ENCODE measurements at regions not wholly inside any gene's neighbourhood (a gene's known extent, or its start where the extent isn't known, plus 50 kb on each side); places are given as distances from the start of the nearest gene placed in this dataset.

DNA sequence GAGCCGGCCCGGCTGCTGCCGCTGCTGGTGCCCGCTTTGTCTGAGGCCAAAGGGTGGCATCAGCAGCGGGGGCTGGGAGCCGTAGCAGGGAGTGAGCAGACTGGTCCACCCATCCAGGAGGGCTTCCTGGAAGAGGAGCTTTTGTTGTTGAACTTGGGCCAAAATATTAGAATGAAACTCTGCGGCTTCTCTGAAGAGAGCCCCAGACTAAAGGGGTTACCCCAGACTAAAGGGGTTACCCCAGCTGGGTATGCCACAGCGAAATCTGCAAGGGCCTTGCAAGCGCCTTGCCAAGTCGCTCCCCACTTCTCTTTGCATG, 154.7 kb upstream of the ZMIZ1 start:
- Histone ChIP-seq H3K36me3 (ENCODE audit: insufficient read depth, low read length) (no peaks in the 10 kb centered on the region), H3K27ac (ENCODE audit: low read depth, low read length, poor library complexity, severe bottlenecking) (no peak overlapping the region), H3K9me3 (ENCODE audit: low read length) (no peaks in the 10 kb centered on the region), H2AFZ (ENCODE audit: low read length) (no peak overlapping the region), H4K20me1 (ENCODE audit: insufficient read depth, low read length) (no peaks in the 10 kb centered on the region), H3K4me2 (ENCODE audit: low read length) (peak overlapping the region; percentile 58), H3K4me3 (ENCODE audit: low read depth, low read length, poor library complexity, severe bottlenecking) (no peak overlapping the region), H3K9me2 (ENCODE audit: insufficient read depth, low read length) (no peaks in the 10 kb centered on the region), H3K4me1 (ENCODE audit: insufficient read depth, low read length, poor library complexity, severe bottlenecking) (peaks cover 35% of the 10 kb centered on the region), H3K79me2 (ENCODE audit: insufficient read depth, low read depth, low read length) (no peaks in the 10 kb centered on the region)
- intact Hi-C loops (cut with micrococcal nuclease; ENCODE audit: unreplicated experiment): no loop called here
- POLR2A ChIA-PET: interaction anchor here (0.7 kb wide), 1 partner anchor 248 kb away, joined by 3 read pairs; no protein-coding TSS in a partner anchor
- DNase-seq (ENCODE audit: low spot score): no peak
- TF ChIP-seq EZH2phosphoT487 (IDR thresholded peaks at IDR 0.05; ENCODE audit: borderline replicate concordance, low read depth, low read length): no peak
- TF ChIP-seq, protein P1, sequence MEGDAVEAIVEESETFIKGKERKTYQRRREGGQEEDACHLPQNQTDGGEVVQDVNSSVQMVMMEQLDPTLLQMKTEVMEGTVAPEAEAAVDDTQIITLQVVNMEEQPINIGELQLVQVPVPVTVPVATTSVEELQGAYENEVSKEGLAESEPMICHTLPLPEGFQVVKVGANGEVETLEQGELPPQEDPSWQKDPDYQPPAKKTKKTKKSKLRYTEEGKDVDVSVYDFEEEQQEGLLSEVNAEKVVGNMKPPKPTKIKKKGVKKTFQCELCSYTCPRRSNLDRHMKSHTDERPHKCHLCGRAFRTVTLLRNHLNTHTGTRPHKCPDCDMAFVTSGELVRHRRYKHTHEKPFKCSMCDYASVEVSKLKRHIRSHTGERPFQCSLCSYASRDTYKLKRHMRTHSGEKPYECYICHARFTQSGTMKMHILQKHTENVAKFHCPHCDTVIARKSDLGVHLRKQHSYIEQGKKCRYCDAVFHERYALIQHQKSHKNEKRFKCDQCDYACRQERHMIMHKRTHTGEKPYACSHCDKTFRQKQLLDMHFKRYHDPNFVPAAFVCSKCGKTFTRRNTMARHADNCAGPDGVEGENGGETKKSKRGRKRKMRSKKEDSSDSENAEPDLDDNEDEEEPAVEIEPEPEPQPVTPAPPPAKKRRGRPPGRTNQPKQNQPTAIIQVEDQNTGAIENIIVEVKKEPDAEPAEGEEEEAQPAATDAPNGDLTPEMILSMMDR (conservative IDR thresholded peaks at IDR 0.05; ENCODE audit: low read length): no peak
- BruUV-seq (replicated peaks): no TSS peak
- CTCF ChIA-PET (ENCODE audit: unreplicated experiment): no interaction called here

DNA sequence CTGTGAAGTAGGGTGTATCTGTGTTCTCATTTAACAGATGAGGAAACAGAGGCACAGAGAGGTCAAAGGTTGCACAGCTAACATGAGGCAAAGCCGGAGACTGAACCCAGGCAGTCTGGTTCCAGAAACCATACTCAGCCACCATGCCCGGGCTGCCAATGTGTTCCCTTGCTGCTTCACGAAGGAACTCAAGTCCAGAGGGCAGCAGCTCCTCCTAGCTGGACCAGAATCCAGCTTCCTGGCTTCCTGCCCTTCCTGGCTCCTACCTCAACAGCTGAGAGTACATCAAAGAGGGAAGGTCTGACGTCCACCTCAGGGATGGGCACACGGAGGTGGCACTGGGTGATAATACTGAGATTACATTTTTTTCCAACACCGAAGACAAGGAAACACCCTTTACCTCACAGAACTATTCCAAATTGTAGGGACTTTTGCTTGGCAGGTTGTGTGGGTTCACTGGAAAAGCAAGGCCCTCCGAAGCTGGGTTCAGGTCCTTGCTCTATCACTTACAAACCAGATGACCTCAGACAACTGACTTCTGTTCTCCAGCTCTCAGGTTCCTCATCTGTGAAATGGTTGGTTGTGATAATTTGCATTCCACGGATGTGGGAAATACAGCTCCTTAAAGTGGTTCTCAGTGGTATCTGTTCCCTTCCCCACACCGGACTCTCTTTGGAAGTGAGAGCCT, 154.1 kb upstream of the ZMIZ1 start:
- intact Hi-C loops (cut with micrococcal nuclease; ENCODE audit: unreplicated experiment): no loop called here
- Histone ChIP-seq H3K4me3 (ENCODE audit: low read depth, low read length, poor library complexity, severe bottlenecking) (peak overlapping the region; percentile 4), H3K36me3 (ENCODE audit: insufficient read depth, low read length) (no peaks in the 10 kb centered on the region), H3K4me1 (ENCODE audit: insufficient read depth, low read length, poor library complexity, severe bottlenecking) (peaks cover 35% of the 10 kb centered on the region), H3K27ac (ENCODE audit: low read depth, low read length, poor library complexity, severe bottlenecking) (no peak overlapping the region), H4K20me1 (ENCODE audit: insufficient read depth, low read length) (no peaks in the 10 kb centered on the region), H2AFZ (ENCODE audit: low read length) (no peak overlapping the region), H3K9me3 (ENCODE audit: low read length) (no peaks in the 10 kb centered on the region), H3K9me2 (ENCODE audit: insufficient read depth, low read length) (no peaks in the 10 kb centered on the region), H3K4me2 (ENCODE audit: low read length) (peak overlapping the region; percentile 58), H3K79me2 (ENCODE audit: insufficient read depth, low read depth, low read length) (no peaks in the 10 kb centered on the region)
- no TSS peak for BruUV-seq (replicated peaks)
- TF ChIP-seq EZH2phosphoT487 (IDR thresholded peaks at IDR 0.05; ENCODE audit: borderline replicate concordance, low read depth, low read length): no peak
- TF ChIP-seq, protein P1 (conservative IDR thresholded peaks at IDR 0.05; ENCODE audit: low read length): no peak
- peak; percentile 27 for DNase-seq (ENCODE audit: low spot score)
- ChIA-PET POLR2A (no interaction called here), CTCF (ENCODE audit: unreplicated experiment) (no interaction called here)

DNA sequence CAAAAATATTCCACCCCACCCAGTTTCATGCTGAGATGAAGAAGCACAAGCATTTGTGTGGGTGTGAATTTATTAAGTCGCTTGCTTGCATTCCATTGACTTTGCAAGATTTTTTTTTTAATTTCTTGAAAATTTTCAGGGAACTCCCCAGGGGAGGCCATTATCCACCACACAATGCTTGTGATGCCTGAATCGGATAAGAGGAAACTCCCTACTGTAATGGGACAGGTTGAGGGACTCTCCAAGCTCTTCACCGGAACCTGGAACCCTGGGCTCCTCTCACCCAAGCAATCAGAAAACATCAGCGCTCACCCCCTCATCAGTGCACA, 153.6 kb upstream of the ZMIZ1 start:
- ChIA-PET CTCF (ENCODE audit: unreplicated experiment) (no interaction called here), POLR2A (no interaction called here)
- H3K36me3 ChIP-seq (ENCODE audit: insufficient read depth, low read length): no peaks in the 10 kb centered on the region
- TF ChIP-seq, protein P1 (conservative IDR thresholded peaks at IDR 0.05; ENCODE audit: low read length): no peak
- no peak for TF ChIP-seq EZH2phosphoT487 (IDR thresholded peaks at IDR 0.05; ENCODE audit: borderline replicate concordance, low read depth, low read length)
- H3K4me3 ChIP-seq (ENCODE audit: low read depth, low read length, poor library complexity, severe bottlenecking): peak overlapping the region; percentile 4
- DNase-seq (ENCODE audit: low spot score): no peak
- BruUV-seq (replicated peaks): no TSS peak
- intact Hi-C loops (cut with micrococcal nuclease; ENCODE audit: unreplicated experiment): no loop called here
- no peaks in the 10 kb centered on the region for H3K9me3 ChIP-seq (ENCODE audit: low read length)
- H3K9me2 ChIP-seq (ENCODE audit: insufficient read depth, low read length): no peaks in the 10 kb centered on the region
- H2AFZ ChIP-seq (ENCODE audit: low read length): no peak overlapping the region
- no peak overlapping the region for H3K27ac ChIP-seq (ENCODE audit: low read depth, low read length, poor library complexity, severe bottlenecking)
- peaks cover 35% of the 10 kb centered on the region for H3K4me1 ChIP-seq (ENCODE audit: insufficient read depth, low read length, poor library complexity, severe bottlenecking)
- no peaks in the 10 kb centered on the region for H4K20me1 ChIP-seq (ENCODE audit: insufficient read depth, low read length)
- H3K4me2 ChIP-seq (ENCODE audit: low read length): peak overlapping the region; percentile 58
- no peaks in the 10 kb centered on the region for H3K79me2 ChIP-seq (ENCODE audit: insufficient read depth, low read depth, low read length)

Data from OCI-LY7 (cell line).